Bronchial epithelial cell (primary cell): ENCODE measurements at regions not wholly inside any gene's neighbourhood (a gene's known extent, or its start where the extent isn't known, plus 50 kb on each side); places are given as distances from the start of the nearest gene placed in this dataset.

ENCODE experiments used
- DNase-seq: peaks from one replicate; pipeline ENCODE4 v3.0.0-alpha.2; 2010; ENCODE audit warnings: low read depth
- FAIRE-seq: peaks from 2 replicates; lab custom pipeline; 2011; peaks lifted over from hg19 to GRCh38; lab: Jason Lieb, UNC
- H3K27me3 ChIP-seq: 2 replicates; pipeline ENCODE4 v1.5.1; 2011; ENCODE audit warnings: low read length; ENCODE audit not compliant: control insufficient read depth, insufficient read depth
- H3K36me3 ChIP-seq: 2 replicates; pipeline ENCODE4 v1.5.1; 2011; ENCODE audit warnings: low read length; ENCODE audit not compliant: control insufficient read depth, insufficient read depth
- H3K4me3 ChIP-seq: 2 replicates; pipeline ENCODE4 v1.5.1; 2011; ENCODE audit warnings: mild to moderate bottlenecking, low read depth, low read length, control low read depth
- CTCF ChIP-seq: IDR thresholded peaks from 2 replicates; pipeline ENCODE4 v1.5.1; 2011; ENCODE audit warnings: mild to moderate bottlenecking, moderate library complexity, low read length, control low read depth, inconsistent platforms; ENCODE audit not compliant: insufficient read depth, severe bottlenecking

DNA sequence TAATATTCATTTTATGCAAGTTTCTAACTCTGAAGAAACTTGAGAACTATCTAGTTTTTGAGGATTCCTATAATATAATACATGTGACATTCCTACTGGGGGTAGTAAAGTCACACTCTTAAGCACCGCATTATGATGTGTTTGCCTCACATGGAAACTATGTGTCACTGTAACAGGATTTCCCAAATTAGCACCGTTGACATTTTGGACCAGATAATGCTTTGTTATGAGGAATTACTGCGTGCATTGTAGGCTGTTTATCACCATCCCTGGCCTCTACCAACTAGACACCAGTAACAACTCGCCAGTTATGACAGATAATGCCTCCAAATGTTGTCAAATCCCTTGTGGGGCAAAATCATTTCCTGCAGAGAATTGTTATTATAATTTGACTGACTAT lies 267.8 kb downstream of the RAP2B start:
- no peak for TF ChIP-seq CTCF
- Histone ChIP-seq H3K4me3 (no peak overlapping the region), H3K36me3 (no peaks in the 10 kb centered on the region), H3K27me3 (no peaks in the 10 kb centered on the region)
- FAIRE-seq = no peak
- no peak for DNase-seq

DNA sequence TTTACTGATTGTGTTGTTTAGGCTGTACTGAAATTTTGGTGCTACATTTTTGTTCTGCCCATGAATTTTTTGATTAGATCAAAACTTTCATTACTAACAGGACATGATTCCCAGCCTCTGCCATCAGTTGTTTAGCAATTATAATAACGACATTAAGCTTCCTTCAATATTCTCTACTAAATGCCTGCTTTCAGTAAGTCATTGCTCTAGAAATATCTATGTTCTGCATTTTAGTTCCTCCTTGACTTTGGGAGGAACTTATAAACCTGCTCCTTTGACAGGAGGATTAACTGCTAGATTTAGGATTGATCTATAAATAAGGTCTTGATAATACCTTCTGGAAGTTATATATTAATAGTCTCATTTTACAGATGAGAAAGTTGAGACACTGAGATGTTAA lies 269.1 kb downstream of the RAP2B start:
- FAIRE-seq (no peak), DNase-seq (no peak)
- H3K27me3 ChIP-seq = no peaks in the 10 kb centered on the region
- no peak for TF ChIP-seq CTCF
- no peaks in the 10 kb centered on the region for H3K36me3 ChIP-seq
- H3K4me3 ChIP-seq = no peak overlapping the region

- TF ChIP-seq CTCF = no peak
- FAIRE-seq (no peak), DNase-seq (no peak)
- Histone ChIP-seq H3K4me3 (no peak overlapping the region), H3K36me3 (no peaks in the 10 kb centered on the region), H3K27me3 (no peaks in the 10 kb centered on the region)
Measured at GRCh38 chr3:153437666-153438065, 275.6 kb downstream of the RAP2B start.

GRCh38 chr3:153438271-153438670 lies 276.2 kb downstream of the RAP2B start:
- no peaks in the 10 kb centered on the region for H3K27me3 ChIP-seq
- H3K36me3 ChIP-seq = no peaks in the 10 kb centered on the region
- FAIRE-seq (no peak), DNase-seq (no peak)
- TF ChIP-seq CTCF = no peak
- H3K4me3 ChIP-seq = no peak overlapping the region

GRCh38 chr3:153439780-153440179 lies 277.8 kb downstream of the RAP2B start:
- Histone ChIP-seq H3K36me3 (no peaks in the 10 kb centered on the region), H3K4me3 (no peak overlapping the region), H3K27me3 (no peaks in the 10 kb centered on the region)
- DNase-seq (peak; percentile 8), FAIRE-seq (no peak)
- peak; percentile 12 for TF ChIP-seq CTCF

- no peaks in the 10 kb centered on the region for H3K27me3 ChIP-seq
- no peaks in the 10 kb centered on the region for H3K36me3 ChIP-seq
- FAIRE-seq = no peak
- no peak for TF ChIP-seq CTCF
- no peak overlapping the region for H3K4me3 ChIP-seq
- DNase-seq = no peak
Measured at GRCh38 chr3:153440311-153440710, 278.3 kb downstream of the RAP2B start.
